CD4-positive, alpha-beta T cell (primary cell): ENCODE measurements at regions not wholly inside any gene's neighbourhood (a gene's known extent, or its start where the extent isn't known, plus 50 kb on each side); places are given as distances from the start of the nearest gene placed in this dataset.
"Not testable (repeated sequence)": the region's sequence is repeated elsewhere in the genome, so short reads cannot be mapped to it uniquely, and the experiment has no call there.

Source experiments
- ATAC-seq: fragments of 200-7000 bp; cut with Tn5 transposase; one replicate; pipeline ENCODE4 v1.10.0; 2022; ENCODE audit warnings: mild to moderate bottlenecking; ENCODE audit not compliant: poor library complexity
- CTCF ChIA-PET: fragments of 350-600 bp; sonication (Branson Sonifier 250); formaldehyde crosslinking; loops from one replicate; lab custom pipeline; 2021; ENCODE audit warnings: antibody characterized with exemption, inconsistent platforms; lab: Charles Lee
- POLR2A ChIA-PET: fragments of 350-600 bp; sonication (Branson Sonifier 250); formaldehyde crosslinking; loops from one replicate; lab custom pipeline; 2021; ENCODE audit warnings: antibody characterized with exemption, inconsistent platforms; lab: Charles Lee
- DNase-seq, 14 experiments: peaks; one replicate each; pipeline ENCODE4 v3.0.0-alpha.2; 2013 to 2020; ENCODE audit warnings: mixed read lengths in 2 of 14
- H3K27ac ChIP-seq, 2 donors: one replicate each; pipeline versions ENCODE4 v1.5.1 to v1.7.0; 2013; ENCODE audit warnings: low read length in 2 of 2, low read depth in 1 of 2, mild to moderate bottlenecking in 1 of 2
- H3K27me3 ChIP-seq, 2 experiments: 1 replicate in 1 of 2; 2 replicates in 1 of 2; pipeline versions ENCODE4 v1.6.1 to v1.7.0; 2013; ENCODE audit warnings: low read length in 2 of 2, control low read depth in 1 of 2, mild to moderate bottlenecking in 1 of 2, moderate library complexity in 1 of 2; ENCODE audit not compliant: insufficient read depth in 2 of 2, control insufficient read depth in 1 of 2
- H3K36me3 ChIP-seq: one replicate; pipeline ENCODE4 v1.6.1; 2013; ENCODE audit warnings: low read length, control low read depth; ENCODE audit not compliant: insufficient read depth
- H3K4me1 ChIP-seq: one replicate; pipeline ENCODE4 v1.6.1; 2013; ENCODE audit warnings: low read length, control low read depth; ENCODE audit not compliant: insufficient read depth
- H3K4me3 ChIP-seq: one replicate; pipeline ENCODE4 v1.5.1; 2013; ENCODE audit warnings: mild to moderate bottlenecking, low read length, moderate library complexity
- H3K9me3 ChIP-seq, 2 experiments: 1 replicate in 1 of 2; 2 replicates in 1 of 2; pipeline versions ENCODE4 v1.6.1 to v1.7.0; 2013; ENCODE audit warnings: low read length in 2 of 2, mild to moderate bottlenecking in 2 of 2, control low read depth in 1 of 2, moderate library complexity in 1 of 2; ENCODE audit not compliant: control insufficient read depth in 1 of 2, insufficient read depth in 1 of 2
- H3K27ac Mint-ChIP-seq: one replicate; pipeline ENCODE4 v1.8.0; 2020; ENCODE audit warnings: mixed read lengths
- H3K27me3 Mint-ChIP-seq: one replicate; pipeline ENCODE4 v1.8.0; 2021; ENCODE audit warnings: mixed read lengths
- H3K36me3 Mint-ChIP-seq: one replicate; pipeline ENCODE4 v1.8.0; 2021; ENCODE audit warnings: low read depth, mixed read lengths
- H3K4me1 Mint-ChIP-seq: one replicate; pipeline ENCODE4 v1.8.0; 2021; ENCODE audit warnings: low read depth, mixed read lengths
- H3K4me3 Mint-ChIP-seq: one replicate; pipeline ENCODE4 v1.8.0; 2020; ENCODE audit warnings: mild to moderate bottlenecking, mixed read lengths
- H3K9me3 Mint-ChIP-seq: one replicate; pipeline ENCODE4 v1.8.0; 2020; ENCODE audit warnings: mixed read lengths
- CTCF ChIP-seq: fragments of 200-600 bp; IDR thresholded peaks from one replicate; pipeline ENCODE4 v1.8.0; 2022; ENCODE audit warnings: antibody characterized with exemption, mild to moderate bottlenecking
- intact Hi-C, 2 experiments: fragments of 100-400 bp; cut with DNase I in 1 of 2; cut with micrococcal nuclease in 1 of 2; formaldehyde crosslinking; loops; one replicate each; pipeline versions ENCODE4 v1.15.1 to v1.9.0; 2023 to 2025; cut with DNase I, micrococcal nuclease

- H3K4me3 Mint-ChIP-seq, result no peak overlapping the region
- DNase-seq (no peak), ATAC-seq (no peak)
- no peaks in the 10 kb centered on the region for H3K4me1 Mint-ChIP-seq
- ChIA-PET CTCF (no interaction called here), POLR2A (no interaction called here)
- H3K36me3 Mint-ChIP-seq, result no peaks in the 10 kb centered on the region
- no peaks in the 10 kb centered on the region for H3K36me3 ChIP-seq
- no peak overlapping the region for H3K4me3 ChIP-seq
- intact Hi-C loops, result no loop called here
- no peaks in the 10 kb centered on the region for H3K4me1 ChIP-seq
- no peak overlapping the region for H3K27ac Mint-ChIP-seq
- H3K9me3 Mint-ChIP-seq, result no peaks in the 10 kb centered on the region
- no peaks in the 10 kb centered on the region for H3K9me3 ChIP-seq
- H3K27me3 ChIP-seq, result no peaks in the 10 kb centered on the region
- H3K27me3 Mint-ChIP-seq, result no peaks in the 10 kb centered on the region
- no peak overlapping the region for H3K27ac ChIP-seq
- no peak for TF ChIP-seq CTCF
Measured at GRCh38 chr2:215238485-215239098, 73.3 kb upstream of the ATIC start.

GRCh38 chr2:215236131-215236530 is 75.7 kb upstream of the ATIC start:
- ChIA-PET POLR2A (no interaction called here), CTCF (no interaction called here)
- intact Hi-C loops, result no loop called here
- no peaks in the 10 kb centered on the region for H3K27me3 Mint-ChIP-seq
- no peaks in the 10 kb centered on the region for H3K27me3 ChIP-seq
- no peaks in the 10 kb centered on the region for H3K4me1 Mint-ChIP-seq
- no peak for TF ChIP-seq CTCF
- H3K36me3 ChIP-seq, result no peaks in the 10 kb centered on the region
- H3K36me3 Mint-ChIP-seq, result no peaks in the 10 kb centered on the region
- H3K4me3 Mint-ChIP-seq, result no peak overlapping the region
- H3K9me3 Mint-ChIP-seq, result no peaks in the 10 kb centered on the region
- no peak for DNase-seq
- H3K27ac ChIP-seq, result no peak overlapping the region
- H3K4me3 ChIP-seq, result no peak overlapping the region
- no peaks in the 10 kb centered on the region for H3K9me3 ChIP-seq
- no peak for ATAC-seq
- no peak overlapping the region for H3K27ac Mint-ChIP-seq
- H3K4me1 ChIP-seq, result no peaks in the 10 kb centered on the region

- POLR2A ChIA-PET, CTCF ChIA-PET, H3K4me3 Mint-ChIP-seq, H3K9me3 Mint-ChIP-seq, intact Hi-C loops, H3K27ac Mint-ChIP-seq, H3K4me3 ChIP-seq, H3K27me3 ChIP-seq, H3K4me1 ChIP-seq, H3K36me3 ChIP-seq, ATAC-seq, H3K4me1 Mint-ChIP-seq, H3K27ac ChIP-seq, H3K36me3 Mint-ChIP-seq, DNase-seq: not testable (repeated sequence)
- peaks cover 0 to 18% of the 10 kb centered on the region in 2 experiments for H3K9me3 ChIP-seq
- peaks cover 11% of the 10 kb centered on the region for H3K27me3 Mint-ChIP-seq
Measured at GRCh38 chr2:215220221-215220620, 81.8 kb upstream of the ABCA12 start.
